AG04450 (cell line): ENCODE measurements at regions not wholly inside any gene's neighbourhood (a gene's known extent, or its start where the extent isn't known, plus 50 kb on each side); places are given as distances from the start of the nearest gene placed in this dataset.

Source experiments
- CTCF ChIA-PET: fragments of 300-600, 350-600 bp; formaldehyde crosslinking; extraction: SDS; loops from one replicate; lab custom pipeline; 2022; ENCODE audit warnings: antibody characterized with exemption, inconsistent platforms; lab: Charles Lee
- POLR2A ChIA-PET: fragments of 350-600 bp; formaldehyde crosslinking; extraction: SDS; loops from one replicate; lab custom pipeline; 2021; ENCODE audit warnings: antibody characterized with exemption, inconsistent platforms; lab: Yijun Ruan, JAX
- DNase-seq: peaks from one replicate; pipeline ENCODE4 v3.0.0-alpha.2; 2011; ENCODE audit warnings: low read depth, low spot score
- H3K27ac ChIP-seq: one replicate; pipeline ENCODE4 v1.5.1; 2012; ENCODE audit warnings: low read depth, low read length, control low read depth
- H3K27me3 ChIP-seq: one replicate; pipeline ENCODE4 v1.6.0; 2012; ENCODE audit warnings: low read length; ENCODE audit not compliant: control insufficient read depth, insufficient read depth
- H3K4me3 ChIP-seq: 2 replicates; pipeline ENCODE4 v1.5.1; 2011; ENCODE audit warnings: mild to moderate bottlenecking, low read depth, low read length, control low read depth
- H3K9me3 ChIP-seq: 2 replicates; pipeline ENCODE4 v1.5.1; 2012; ENCODE audit warnings: low read length; ENCODE audit not compliant: control insufficient read depth, insufficient read depth
- TF ChIP-seq, protein P1 (sequence below): IDR thresholded peaks from 2 replicates; pipeline ENCODE4 v1.5.1; 2011; ENCODE audit warnings: low read depth, low read length, control low read depth, inconsistent platforms

GRCh38 chr1:187714470-187714869 lies 885.7 kb downstream of the PLA2G4A start:
- H3K4me3 ChIP-seq, result no peak overlapping the region
- no peak for DNase-seq
- no peaks in the 10 kb centered on the region for H3K9me3 ChIP-seq
- TF ChIP-seq, protein P1, sequence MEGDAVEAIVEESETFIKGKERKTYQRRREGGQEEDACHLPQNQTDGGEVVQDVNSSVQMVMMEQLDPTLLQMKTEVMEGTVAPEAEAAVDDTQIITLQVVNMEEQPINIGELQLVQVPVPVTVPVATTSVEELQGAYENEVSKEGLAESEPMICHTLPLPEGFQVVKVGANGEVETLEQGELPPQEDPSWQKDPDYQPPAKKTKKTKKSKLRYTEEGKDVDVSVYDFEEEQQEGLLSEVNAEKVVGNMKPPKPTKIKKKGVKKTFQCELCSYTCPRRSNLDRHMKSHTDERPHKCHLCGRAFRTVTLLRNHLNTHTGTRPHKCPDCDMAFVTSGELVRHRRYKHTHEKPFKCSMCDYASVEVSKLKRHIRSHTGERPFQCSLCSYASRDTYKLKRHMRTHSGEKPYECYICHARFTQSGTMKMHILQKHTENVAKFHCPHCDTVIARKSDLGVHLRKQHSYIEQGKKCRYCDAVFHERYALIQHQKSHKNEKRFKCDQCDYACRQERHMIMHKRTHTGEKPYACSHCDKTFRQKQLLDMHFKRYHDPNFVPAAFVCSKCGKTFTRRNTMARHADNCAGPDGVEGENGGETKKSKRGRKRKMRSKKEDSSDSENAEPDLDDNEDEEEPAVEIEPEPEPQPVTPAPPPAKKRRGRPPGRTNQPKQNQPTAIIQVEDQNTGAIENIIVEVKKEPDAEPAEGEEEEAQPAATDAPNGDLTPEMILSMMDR, result no peak
- ChIA-PET CTCF (no interaction called here), POLR2A (no interaction called here)
- H3K27ac ChIP-seq, result no peak overlapping the region
- no peaks in the 10 kb centered on the region for H3K27me3 ChIP-seq

DNA sequence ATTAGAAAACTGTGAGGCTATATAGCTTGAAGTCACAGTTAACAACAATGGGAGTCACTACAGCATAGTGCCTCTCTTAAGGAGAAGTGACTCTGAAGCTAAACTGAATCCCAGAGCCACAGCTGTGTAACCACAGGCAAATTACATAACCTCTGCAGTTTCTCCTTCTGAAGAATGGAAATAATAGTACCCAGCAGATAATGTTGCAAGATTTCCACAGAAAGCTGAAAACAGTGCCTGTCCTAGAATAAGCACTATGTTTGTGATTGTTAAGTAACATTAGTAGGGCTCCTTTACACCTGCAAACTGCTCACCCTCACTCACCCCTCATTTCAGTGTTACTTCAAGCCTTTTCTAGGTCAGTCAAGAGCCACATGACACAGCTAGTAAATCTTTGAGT lies 886.7 kb downstream of the PLA2G4A start:
- ChIA-PET POLR2A (no interaction called here), CTCF (no interaction called here)
- TF ChIP-seq, protein P1, result no peak
- Histone ChIP-seq H3K4me3 (no peak overlapping the region), H3K27me3 (no peaks in the 10 kb centered on the region), H3K27ac (no peak overlapping the region), H3K9me3 (no peaks in the 10 kb centered on the region)
- no peak for DNase-seq

DNA sequence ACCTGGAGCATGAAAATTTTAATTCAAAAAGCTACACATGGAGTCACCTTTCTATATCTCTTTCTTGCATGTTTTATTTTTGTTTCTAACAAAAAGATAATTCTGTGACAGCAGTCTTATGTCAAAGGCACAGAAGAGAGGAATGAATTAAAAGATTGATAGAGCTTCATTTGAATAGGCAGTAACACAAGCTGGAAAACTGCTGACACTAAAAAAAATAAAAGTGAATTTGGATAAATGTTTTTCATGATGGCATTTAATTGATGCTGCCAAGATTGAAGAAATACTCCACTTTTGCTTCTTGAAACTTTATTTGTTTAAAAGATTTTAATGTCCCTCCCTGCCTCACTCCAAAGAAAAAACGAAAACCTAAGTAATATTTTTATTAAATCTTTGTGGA lies 887.4 kb downstream of the PLA2G4A start:
- POLR2A ChIA-PET, result no interaction called here
- no peak overlapping the region for H3K4me3 ChIP-seq
- H3K27ac ChIP-seq, result no peak overlapping the region
- DNase-seq, result no peak
- H3K9me3 ChIP-seq, result no peaks in the 10 kb centered on the region
- TF ChIP-seq, protein P1, result no peak
- no peaks in the 10 kb centered on the region for H3K27me3 ChIP-seq
- CTCF ChIA-PET, result no interaction called here

GRCh38 chr1:187718527-187718926 lies 889.8 kb downstream of the PLA2G4A start:
- TF ChIP-seq, protein P1, result no peak
- Histone ChIP-seq H3K9me3 (no peaks in the 10 kb centered on the region), H3K27me3 (no peaks in the 10 kb centered on the region), H3K27ac (no peak overlapping the region), H3K4me3 (no peak overlapping the region)
- ChIA-PET CTCF (no interaction called here), POLR2A (interaction anchor here (0.6 kb wide), 1 partner anchor 661 kb away, joined by 3 read pairs; no protein-coding TSS in a partner anchor)
- no peak for DNase-seq

DNA sequence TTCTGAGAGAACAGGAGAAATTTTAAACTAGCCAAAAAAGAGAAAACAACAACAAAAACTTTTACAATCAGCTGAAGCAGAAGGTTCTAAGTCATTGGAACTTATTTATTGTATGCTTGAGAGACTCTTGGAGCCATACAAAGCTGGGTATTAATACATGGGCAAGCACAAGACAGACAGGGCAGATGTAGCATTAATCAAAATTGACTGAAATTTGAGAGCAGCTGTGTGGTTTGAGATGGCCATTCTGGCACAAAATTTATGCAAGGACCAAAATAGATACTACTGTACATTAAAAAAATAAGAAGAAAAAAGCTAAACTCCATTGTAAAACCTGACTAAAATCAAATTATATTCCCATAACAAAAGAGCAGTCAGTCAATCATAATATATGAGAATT lies 892.5 kb downstream of the PLA2G4A start:
- ChIA-PET CTCF (no interaction called here), POLR2A (no interaction called here)
- no peak overlapping the region for H3K27ac ChIP-seq
- TF ChIP-seq, protein P1, result no peak
- no peaks in the 10 kb centered on the region for H3K27me3 ChIP-seq
- no peaks in the 10 kb centered on the region for H3K9me3 ChIP-seq
- H3K4me3 ChIP-seq, result no peak overlapping the region
- no peak for DNase-seq
